ENCODE measurements at regions not wholly inside any gene's neighbourhood (a gene's known extent, or its start where the extent isn't known, plus 50 kb on each side); places are given as distances from the start of the nearest gene placed in this dataset.

- Histone ChIP-seq H3K4me3 (ENCODE audit: low read depth in 2 of 2, low read length in 2 of 2) (no peak overlapping the region), H3K9me3 (ENCODE audit: control insufficient read depth, insufficient read depth, low read depth, low read length) (no peaks in the 10 kb centered on the region), H3K4me1 (ENCODE audit: control insufficient read depth, insufficient read depth, low read length) (no peaks in the 10 kb centered on the region), H3K27me3 (ENCODE audit: control insufficient read depth, insufficient read depth, low read length) (no peaks in the 10 kb centered on the region), H3K27ac (ENCODE audit: low read length) (no peak overlapping the region), H3K36me3 (ENCODE audit: control insufficient read depth, insufficient read depth, low read length) (no peaks in the 10 kb centered on the region)
- TF ChIP-seq TCF7L2 (IDR thresholded peaks at IDR 0.05; ENCODE audit: low read depth, low read length) = no peak
- no peak for TF ChIP-seq CTCF (IDR thresholded peaks at IDR 0.05)
- TF ChIP-seq SIN3A (IDR thresholded peaks at IDR 0.05; ENCODE audit: borderline replicate concordance, insufficient read depth, low read depth, low read length) = no peak
- CTCF ChIA-PET = no interaction called here
- POLR2A ChIA-PET = no interaction called here
- BruUV-seq (replicated peaks) = no TSS peak
- in situ Hi-C loops (cut with HindIII; ENCODE audit: low pct_unique_long_range_greater_than_20kb, low sequenced_read_pairs) (no loop called here), intact Hi-C loops (cut with micrococcal nuclease; ENCODE audit: unreplicated experiment) (loop anchor here (10.0 kb wide), 2 partner anchors 307 to 787 kb away; no protein-coding TSS in a partner anchor)
- DNase-seq (ENCODE audit: low read depth, low spot score) (no peak), ATAC-seq (no peak)
Observed at GRCh38 chr4:73348185-73348584, 55.9 kb upstream of the ALB start.

GRCh38 chr4:73347497-73347896 lies 56.6 kb upstream of the ALB start:
- no TSS peak for BruUV-seq (replicated peaks)
- ATAC-seq (no peak), DNase-seq (ENCODE audit: low read depth, low spot score) (no peak)
- Histone ChIP-seq H3K36me3 (ENCODE audit: control insufficient read depth, insufficient read depth, low read length) (no peaks in the 10 kb centered on the region), H3K27me3 (ENCODE audit: control insufficient read depth, insufficient read depth, low read length) (no peaks in the 10 kb centered on the region), H3K4me1 (ENCODE audit: control insufficient read depth, insufficient read depth, low read length) (no peaks in the 10 kb centered on the region), H3K9me3 (ENCODE audit: control insufficient read depth, insufficient read depth, low read depth, low read length) (no peaks in the 10 kb centered on the region), H3K4me3 (ENCODE audit: low read depth in 2 of 2, low read length in 2 of 2) (no peak overlapping the region), H3K27ac (ENCODE audit: low read length) (no peak overlapping the region)
- CTCF ChIA-PET = no interaction called here
- intact Hi-C loops (cut with micrococcal nuclease; ENCODE audit: unreplicated experiment) = loop anchor here (10.0 kb wide), 2 partner anchors 307 to 787 kb away; no protein-coding TSS in a partner anchor
- POLR2A ChIA-PET = no interaction called here
- TF ChIP-seq TCF7L2 (IDR thresholded peaks at IDR 0.05; ENCODE audit: low read depth, low read length) (no peak), POLR2AphosphoS5 (IDR thresholded peaks at IDR 0.05; ENCODE audit: low read depth, low read length) (no peak), REST (IDR thresholded peaks at IDR 0.05; ENCODE audit: insufficient read depth in 1 of 2, low read depth in 2 of 2, low read length in 1 of 2) (no peak), CTCF (IDR thresholded peaks at IDR 0.05) (no peak), SIN3A (IDR thresholded peaks at IDR 0.05; ENCODE audit: borderline replicate concordance, insufficient read depth, low read depth, low read length) (no peak)
- in situ Hi-C loops (cut with HindIII; ENCODE audit: low pct_unique_long_range_greater_than_20kb, low sequenced_read_pairs) = no loop called here

All from Panc1 (cell line).